COLO668 (cell line): ENCODE measurements at regions not wholly inside any gene's neighbourhood (a gene's known extent, or its start where the extent isn't known, plus 50 kb on each side); places are given as distances from the start of the nearest gene placed in this dataset.
A peak's percentile ranks its signal among the peaks of the same experiment; 100 is the strongest.

Experiments used
- DNase-seq: peaks from one replicate; lab custom pipeline; 2025; ENCODE audit not compliant: unreplicated experiment; lab: John Stamatoyannopoulos, UW

DNA sequence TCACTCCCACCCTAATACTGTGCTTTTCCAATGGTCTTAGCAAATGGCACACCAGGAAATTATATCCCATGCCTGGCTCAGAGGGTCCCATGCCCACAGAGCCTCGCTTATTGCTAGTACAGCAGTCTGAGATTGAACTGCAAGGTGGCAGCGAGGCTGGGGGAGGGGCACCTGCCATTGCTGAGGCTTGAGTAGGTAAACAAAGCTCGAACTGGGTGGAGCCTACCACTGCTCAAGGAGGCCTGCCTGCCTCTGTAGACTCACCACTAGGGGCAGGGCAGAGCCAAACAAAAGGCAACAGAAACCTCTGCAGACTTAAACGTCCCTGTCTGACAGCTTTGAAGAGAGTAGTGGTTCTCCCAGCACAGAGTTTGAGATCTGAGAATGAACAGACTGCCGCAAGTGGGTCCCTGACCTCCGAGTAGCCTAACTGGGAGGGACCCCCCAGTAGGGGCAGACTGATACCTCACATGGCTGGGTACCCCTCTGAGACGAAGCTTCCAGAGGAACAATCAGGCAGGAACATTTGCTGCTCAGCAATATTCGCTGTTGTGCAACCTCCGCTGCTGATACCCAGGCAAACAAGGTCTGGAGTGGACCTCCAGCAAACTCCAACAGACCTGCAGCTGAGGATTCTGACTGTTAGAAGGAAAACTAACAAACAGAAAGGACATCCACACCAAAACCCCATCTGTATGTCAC is 150.7 kb upstream of the FOXA2 start:
- peak; percentile 29 for DNase-seq

DNA sequence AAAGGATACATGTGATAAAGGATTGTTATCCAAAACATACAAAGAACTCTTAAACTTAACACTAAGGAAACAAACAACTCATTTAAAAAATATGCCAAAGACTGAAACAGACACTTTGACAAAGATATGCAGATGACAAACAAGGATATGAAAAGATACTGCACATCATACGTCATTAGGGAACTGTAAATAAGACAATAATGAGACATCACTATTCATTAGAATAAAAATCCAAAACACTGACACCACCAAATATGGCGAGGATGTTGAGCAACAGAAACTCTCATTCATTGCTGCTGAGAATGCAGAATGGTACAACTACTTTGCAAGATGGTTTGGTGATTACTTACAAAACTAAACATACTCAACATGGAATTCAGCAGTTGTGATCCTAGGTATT is 156.5 kb upstream of the FOXA2 start:
- no peak for DNase-seq

DNA sequence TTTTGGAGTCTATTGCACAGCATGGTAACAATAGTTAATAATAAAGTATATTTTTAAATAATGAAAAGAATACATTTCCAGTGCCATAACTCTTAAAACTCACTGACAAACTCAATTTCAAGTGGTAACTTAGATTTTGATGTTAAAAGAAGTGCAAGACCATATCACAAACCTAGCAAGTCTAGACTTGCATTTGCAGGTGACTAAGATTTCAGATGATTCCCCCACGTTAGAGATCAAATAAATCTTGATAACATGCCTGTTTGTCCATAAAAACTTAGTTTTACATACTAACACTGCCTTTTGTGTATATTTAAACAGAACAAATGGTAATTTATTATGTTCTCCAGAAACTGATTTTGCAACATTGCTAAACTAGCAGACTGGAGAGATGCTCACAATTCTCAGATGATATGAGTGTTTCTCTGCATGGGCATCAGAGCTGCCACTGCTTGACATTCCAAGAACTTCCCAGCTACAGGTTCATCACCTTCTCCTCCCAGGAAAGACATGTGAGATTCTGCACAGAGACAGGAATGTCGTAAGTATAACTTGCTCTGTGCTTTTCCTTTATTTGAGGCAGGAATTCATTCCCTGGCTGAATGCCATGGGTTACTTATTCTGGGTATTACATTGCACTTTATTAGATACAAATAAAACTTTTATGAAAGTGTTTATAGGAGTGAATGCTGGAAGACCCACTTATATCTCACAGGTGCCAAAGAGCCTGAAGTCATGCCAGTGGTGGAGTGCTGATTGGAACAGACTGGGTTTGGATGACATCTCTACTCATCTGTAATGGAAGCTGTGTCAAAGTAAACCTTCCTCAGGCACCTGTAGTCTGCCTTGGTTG is 160.2 kb upstream of the FOXA2 start:
- DNase-seq = no peak

DNA sequence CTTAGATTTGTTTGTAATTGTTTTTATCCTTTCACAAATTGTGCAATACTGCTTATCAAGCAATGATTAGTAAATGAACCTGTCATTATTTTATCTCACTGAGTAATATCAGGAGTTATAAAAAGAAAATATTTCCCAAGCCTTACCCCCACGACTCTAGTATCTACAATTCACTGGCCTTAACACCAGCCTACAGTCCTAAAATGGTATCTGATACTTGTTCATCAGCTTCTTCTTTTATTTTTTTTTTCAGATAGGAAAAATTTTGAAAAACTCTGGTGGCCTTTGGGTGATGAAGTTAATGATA is 160.8 kb upstream of the FOXA2 start:
- no peak for DNase-seq

DNA sequence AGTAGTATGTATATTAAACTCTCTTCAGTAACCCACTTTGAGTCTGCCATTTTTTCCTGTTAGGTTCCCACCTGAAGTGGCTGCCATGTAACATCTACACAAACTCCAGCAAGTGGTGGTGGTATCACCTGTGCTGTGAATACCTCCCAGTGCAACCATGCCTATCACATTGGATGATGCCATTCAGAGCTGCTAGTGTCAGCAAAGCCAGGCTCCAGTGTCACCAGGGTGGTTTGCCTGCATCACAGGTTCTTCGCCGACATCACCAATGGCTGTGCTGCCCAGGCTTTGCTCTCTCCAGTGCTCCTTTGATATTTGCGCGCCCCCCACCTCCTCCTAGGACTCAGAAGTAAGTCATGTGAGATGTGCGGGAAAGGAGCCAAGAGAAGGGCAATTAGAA is 162.6 kb upstream of the FOXA2 start:
- no peak for DNase-seq

DNA sequence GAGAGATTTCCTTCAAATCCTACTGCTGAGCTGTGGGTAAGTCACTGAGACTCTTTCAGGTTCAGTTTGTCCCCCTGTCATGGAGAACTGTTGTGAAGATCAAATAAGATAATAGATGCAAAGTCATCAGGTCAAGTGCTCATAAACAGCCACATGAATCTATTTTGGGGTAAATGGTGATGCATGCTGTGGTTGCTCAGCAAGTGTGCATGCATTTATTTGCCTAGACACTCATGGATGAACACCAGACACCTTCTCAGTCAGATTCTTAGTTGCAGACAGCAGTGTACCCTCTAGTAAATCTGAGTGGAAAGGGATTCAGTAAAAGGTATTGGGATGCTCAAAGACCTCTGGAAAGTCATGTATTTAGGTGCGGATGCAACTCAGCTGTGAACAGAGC is 168.0 kb upstream of the FOXA2 start:
- no peak for DNase-seq

DNA sequence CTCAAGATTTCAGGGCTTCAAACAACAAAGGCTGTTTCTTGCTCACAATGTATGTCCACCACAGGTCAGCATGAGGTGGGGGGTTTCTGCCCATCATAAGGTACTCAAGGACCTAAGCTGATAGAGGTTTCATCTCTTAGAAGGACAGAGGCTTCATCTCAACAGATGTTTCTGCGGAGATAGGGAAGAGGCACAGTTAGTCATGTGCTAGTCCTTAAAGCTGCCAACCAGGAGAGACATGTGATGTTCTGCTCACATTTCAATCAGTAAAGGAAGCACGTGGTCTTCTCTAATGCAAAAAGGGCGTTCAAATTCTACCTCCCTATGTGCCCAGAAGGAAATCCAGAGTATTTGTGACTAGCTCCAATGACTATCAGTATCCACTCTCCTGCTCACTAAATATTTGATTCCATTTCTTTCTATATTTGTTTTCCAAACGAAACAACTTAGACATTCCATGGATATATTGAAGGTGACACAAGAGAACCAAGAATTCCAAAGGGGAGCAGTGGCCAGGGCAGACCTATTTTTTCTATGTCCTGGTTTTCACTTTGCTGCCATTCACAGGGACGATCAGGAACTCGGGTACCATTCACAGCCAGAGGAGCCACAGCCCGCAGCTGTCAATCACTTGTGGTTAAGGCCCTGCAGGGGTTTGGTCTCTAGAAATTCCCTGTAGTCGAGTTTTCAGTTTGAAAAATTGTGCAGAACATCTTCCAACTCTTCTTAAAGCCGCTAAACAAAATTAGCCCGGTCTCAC is 173.2 kb upstream of the FOXA2 start:
- no peak for DNase-seq

DNA sequence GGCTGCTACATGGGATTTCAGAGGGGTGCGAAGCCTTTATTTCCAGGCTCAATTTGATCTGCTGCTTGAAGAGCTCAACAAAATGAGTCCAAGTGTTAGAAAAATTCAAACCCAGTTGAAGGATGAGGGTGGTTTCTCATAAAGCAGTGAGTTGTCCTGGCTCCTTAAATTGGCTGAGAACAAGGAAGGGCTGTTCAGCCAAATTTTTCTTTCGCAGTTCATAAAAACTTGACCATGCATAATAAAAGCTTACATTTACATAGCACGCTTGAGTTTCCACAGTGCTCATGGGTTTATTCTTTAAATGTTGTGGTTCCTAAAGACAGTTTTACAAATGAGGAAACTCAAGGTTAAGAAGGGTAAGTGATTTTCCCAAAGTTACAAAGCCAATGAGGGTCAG is 174.4 kb upstream of the FOXA2 start:
- no peak for DNase-seq

DNA sequence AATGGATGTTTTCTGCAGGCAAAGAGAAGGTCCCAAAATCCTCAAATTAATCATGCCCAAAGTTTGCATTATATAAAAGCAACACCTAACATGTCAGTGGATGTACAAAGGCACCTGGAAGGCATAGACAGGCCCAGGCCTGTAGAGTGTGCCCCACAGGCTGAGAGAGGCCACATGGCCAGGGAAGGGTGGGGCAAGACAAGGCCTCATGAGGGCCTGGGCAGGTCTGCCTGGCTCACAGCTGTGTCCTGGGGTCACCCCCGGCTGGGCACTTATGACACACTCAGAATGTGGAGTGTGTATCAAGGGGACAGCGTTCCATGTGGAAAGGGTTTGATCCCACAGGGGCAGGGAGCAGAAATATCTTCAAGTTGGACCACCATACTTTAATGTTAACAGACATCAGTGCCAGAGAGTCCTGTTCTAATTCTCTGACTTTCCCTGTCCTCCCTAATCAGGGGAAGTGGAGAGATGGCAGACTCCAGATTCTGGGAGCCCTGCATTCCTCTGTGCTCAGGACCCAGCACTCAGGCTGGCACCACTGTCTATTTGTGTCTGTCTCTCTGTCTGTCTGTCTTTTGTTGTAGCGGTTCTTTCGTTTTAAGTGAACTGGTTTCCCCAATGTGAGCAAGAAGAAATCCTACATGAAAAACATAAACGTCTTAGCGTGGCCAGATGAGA is 178.3 kb upstream of the FOXA2 start:
- DNase-seq = no peak

DNA sequence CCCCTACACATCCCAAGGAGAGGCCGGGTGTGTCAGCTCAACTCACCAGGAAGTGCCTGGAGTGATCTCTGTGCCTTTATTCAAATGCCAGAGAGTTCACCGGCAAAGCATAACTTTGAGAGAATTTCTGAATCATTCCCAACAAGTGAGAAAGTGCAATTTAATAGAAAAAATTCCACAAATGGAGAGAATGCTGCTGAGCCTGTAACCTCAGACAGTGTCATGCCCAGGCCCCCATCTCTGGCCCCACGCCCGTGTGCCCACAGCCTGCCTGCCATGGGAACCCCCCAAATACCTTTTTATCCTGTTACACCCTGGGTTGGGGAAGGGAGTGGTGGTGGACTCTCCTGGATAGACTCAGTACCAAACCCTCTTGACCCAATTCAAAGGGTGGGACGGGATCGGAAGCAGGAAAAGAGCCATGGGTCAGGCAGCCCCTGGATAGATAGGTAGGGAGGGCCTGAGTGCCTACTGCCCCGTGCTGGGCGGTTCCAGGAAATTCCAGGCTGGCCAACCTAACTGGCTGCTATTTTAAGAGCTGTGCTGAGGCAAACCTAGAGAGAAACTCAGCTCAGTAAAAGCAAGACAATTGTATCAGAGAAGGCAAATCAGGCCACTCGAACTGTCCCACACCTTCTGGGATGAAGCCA is 179.0 kb upstream of the FOXA2 start:
- no peak for DNase-seq

DNA sequence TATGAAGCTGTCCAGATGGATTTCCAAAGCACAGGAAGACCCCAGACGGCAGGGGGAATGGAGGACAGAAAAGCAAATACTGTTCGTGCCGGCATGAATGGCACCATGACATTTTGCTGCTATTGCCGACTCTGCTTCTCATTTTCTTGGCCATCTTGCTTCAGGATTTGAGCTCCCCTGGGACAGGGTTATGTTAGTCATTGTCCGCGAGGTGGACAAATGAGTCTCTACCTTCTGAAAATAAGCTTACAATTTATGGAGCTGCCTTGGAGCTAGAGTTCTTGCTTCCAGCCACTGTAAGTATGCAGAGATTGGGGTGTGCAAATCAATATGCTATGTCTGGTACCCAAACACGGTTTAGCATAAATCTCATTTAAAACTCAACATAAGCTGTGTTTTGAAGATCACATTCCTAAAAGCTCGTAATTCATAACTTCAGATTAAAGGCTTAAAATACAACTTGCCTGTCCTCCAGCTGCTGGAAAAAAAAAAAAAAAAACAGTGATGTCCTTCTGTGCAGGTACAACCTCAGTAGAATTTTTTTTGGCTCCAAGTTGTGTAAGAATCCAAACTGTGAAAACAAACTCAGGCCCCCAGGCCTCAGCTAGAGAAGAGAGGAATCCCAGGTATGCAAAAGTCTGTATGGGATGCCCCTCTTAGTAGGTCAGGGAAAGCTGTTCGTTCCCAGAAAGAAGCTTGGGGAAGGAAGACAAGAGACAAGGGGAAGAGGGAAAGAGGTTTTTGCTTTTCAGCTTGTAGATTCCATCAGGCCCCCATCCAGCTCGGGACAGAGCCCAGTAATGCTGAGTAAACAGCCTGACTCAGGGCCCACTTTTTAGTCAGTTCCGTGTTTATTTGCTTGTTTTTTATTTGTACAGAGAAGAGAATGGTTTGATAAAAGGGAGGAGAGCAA is 184.2 kb upstream of the FOXA2 start:
- DNase-seq = no peak

DNA sequence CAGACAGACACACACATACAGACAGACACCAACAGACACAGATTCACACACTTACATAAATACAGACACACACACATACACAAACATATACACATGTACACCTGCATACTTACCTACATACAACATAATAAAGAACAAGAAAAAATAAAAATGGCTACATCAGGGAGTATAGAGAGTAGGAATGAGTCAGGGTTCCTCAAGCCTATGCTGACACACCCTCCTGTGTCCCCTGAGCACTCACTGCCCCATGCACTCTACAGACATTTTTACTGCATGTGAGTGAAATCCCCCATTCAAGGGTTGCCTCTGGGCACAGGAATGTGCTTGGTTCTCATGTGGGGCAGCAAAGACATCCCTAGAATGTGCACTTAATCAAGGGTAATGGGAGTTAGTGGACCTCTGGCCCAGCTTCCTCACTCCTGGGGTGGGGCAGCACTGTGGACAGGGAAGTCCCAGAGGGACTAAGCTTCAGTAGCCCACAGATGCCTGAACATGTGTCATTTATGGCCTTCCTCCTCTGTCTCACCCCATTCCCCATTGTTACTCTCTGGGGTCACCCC is 185.9 kb upstream of the FOXA2 start:
- DNase-seq = no peak

DNA sequence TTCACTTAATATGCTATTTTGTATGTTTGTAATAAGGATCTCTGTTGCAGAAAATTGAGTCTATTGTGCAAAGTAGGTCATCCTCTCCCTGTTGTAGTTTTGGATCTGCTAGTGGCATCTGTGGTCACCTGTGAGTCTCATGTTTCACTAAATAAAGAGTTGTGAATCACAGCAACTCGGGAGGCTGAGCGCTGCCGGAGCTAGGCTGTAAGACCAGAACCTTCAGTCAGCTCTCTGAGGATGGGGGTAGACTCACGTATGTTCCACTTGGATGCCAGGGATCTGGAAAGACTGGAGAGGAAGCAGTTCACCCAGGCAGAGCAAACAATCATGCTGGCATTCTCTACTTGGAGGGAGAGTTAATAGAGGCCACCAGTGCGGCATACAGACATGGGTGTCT is 187.3 kb upstream of the FOXA2 start:
- no peak for DNase-seq

DNA sequence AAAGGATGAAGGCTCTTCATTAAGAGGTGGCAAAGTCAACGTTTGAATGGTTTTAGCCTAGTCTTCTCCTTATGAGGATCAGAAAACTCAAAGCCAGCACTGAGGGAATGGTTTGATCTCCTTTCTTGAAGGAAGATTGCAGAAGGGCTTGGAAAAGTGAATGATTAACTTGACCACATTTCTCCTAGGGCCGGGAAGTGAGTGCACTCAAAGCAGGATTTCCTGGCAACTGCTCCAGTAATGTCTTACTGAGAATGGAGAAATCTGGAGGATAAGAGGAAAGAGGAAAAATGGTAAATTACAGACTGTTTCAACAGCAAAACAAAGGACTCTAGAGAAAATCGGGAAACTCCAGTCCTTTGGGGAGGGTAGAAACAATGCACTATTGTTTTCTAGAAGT is 189.0 kb upstream of the FOXA2 start:
- no peak for DNase-seq

DNA sequence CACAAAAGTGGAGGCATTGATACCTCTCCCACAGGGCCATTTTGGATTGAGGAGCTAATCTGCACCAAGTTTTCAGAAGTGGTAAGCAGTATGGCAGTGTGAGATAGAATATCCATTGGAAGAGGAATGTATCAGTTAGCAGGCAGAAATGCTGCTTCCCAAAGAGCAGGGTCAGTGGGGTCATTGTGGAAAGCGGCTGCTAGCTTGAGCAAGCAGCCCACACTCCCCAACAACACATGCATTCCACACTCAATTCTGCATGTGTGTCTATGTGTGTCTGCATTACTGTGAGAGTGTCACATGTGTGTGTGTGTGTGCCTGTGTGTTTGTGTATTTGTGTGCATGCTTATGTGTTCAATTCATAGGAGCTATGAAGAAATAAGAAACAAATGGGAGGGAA is 190.9 kb upstream of the FOXA2 start:
- DNase-seq = no peak

DNA sequence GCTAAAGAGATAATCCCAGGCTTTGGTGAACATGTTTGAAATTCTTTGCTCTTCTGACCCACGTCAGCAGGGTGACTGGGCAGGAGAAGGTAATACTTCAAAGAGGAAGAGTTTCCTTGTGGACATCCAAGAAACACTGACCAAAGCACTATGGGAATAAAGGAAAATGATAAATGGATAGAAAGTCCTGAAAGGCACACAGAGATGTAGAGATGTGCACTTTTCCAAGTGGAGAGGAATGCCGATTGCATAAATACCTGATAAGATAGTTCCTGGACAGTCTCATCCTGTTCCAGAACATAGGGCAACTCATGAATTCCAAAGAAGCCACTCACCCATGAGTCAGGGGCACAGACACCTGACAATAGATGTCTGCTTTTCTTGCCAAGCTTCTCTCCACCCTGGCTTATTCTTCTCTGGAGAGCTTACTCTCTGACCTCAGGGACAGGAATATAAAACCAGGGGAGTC is 191.3 kb upstream of the FOXA2 start:
- no peak for DNase-seq

DNA sequence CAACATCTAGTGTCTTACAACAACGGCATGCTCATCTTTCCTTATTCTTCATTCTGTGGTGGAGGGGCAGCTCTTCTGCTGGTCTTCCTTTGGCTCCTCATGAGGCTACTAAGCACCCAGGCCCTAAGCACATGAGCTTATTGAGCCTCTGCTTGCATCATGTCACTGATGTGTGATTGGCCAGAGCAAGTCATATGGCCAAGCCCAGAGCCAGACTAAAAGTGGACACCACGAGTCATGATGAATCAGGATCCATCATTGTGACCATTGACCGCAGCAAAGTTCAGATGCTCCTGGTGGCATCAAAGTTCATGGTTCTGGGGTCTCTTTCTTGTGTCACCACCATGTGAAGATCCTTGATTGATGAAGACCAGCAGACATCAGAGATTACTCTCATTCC is 192.0 kb upstream of the FOXA2 start:
- DNase-seq = no peak

DNA sequence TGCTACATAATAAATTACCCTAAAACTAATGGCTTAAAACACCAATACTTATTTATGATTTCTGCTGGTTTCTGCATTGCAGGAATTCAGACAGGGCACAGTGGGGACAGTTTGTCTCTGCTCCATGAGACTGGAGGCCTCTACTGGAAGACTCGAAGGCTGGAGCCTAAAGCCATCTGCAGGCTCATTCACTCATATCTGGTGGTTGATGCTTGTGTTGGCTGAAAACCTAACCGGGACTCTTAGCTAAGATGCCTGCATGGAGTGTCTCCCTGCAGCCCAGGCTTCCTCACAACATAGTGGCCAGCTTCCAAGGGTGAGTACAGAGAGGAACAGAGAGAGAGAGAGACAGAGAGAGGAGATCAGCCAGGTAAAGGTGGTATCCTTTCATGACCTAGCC is 195.5 kb upstream of the FOXA2 start:
- DNase-seq = no peak

DNA sequence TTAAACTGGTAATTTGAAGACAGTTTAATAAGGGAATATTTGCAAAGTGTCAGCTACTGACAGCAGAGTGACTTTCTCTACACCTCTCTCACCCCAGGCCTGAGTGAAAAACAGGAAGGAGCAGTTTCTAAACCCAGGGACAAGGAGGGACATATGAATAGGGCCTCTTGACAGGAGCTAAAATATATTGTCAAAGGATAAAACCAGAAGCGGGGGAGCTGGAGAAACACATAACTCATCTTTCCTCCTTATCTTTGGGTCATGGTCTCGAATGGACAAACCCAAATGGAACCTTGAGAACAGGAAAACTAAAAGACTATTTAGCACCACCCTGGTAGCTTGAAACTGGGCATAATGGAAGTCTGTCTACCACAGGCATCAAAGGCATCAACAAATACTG is 197.5 kb upstream of the FOXA2 start:
- no peak for DNase-seq

DNA sequence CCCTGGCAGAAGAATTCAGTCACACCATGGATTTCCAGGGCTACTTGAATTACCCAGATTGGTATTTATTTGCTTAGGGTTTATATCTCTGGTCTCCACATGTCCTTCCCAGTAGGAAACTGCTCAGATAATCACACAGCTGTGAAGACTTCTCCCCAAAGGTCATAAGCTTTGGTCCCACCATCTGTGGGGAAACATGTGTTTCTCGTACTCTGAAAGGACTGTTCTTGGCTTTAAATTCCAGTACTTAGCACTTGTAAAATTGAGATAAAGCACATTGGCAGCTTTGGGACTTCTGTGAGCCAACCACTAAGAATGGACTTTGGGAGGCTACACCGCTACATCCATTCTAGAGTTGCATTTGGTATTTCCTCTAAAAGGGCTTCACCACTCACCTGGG is 205.3 kb upstream of the FOXA2 start:
- no peak for DNase-seq
